Erythroblast (primary cell): ENCODE measurements at regions not wholly inside any gene's neighbourhood (a gene's known extent, or its start where the extent isn't known, plus 50 kb on each side); places are given as distances from the start of the nearest gene placed in this dataset.

ENCODE experiments used
- DNase-seq, 2 experiments: peaks; one replicate each; lab custom pipeline; 2025; lab: John Stamatoyannopoulos, UW
- GATA1 ChIP-seq: IDR thresholded peaks from 2 replicates; pipeline ENCODE4 v1.6.1; 2011; ENCODE audit warnings: low read depth, mild to moderate bottlenecking, control low read depth, low read length, moderate library complexity
- POLR2A ChIP-seq: IDR thresholded peaks from 2 replicates; pipeline ENCODE4 v1.6.1; 2011; ENCODE audit warnings: mild to moderate bottlenecking, low read length

DNA sequence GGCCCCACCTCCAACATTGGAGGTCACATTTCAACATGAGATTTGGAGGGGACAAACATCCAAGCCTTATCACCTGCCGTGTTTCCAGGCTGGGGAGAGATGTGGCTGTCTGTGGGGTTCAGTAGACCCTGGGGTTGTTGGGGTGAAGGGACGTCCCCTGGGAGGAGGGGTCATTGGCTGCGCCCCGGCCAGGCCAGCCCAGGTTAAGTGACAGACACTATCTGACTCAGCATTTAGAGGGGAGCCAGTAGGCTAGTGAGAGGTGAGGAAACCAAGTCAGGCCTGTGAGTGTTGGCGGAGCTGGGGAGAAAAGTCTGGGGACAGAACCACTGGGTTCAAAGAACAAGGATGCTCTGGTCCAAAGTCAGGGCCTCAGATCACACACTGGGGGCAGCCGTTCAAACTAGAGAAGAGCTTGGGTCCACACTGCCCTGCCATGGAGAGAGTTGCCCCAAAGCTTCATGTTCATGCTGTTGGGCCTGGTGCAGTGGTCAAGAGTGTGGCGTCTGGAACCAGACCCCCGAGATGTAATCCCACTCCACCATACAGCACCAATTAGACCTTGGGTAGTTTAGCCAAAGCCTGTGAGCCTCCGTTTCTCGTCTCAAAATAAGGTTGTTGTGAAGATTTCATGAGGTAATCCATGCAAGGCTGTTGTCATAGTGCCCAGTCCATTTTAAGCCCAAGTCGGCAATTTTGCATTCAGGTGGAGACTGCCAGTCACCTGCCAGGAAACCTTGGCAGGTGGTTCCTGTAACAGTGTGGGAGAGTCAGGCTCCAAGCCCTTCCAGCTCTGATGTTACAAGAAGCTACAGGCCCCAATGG, 1289.6 kb downstream of the TBC1D22A start:
- no peak for TF ChIP-seq GATA1
- TF ChIP-seq POLR2A, result no peak
- no peak for DNase-seq

DNA sequence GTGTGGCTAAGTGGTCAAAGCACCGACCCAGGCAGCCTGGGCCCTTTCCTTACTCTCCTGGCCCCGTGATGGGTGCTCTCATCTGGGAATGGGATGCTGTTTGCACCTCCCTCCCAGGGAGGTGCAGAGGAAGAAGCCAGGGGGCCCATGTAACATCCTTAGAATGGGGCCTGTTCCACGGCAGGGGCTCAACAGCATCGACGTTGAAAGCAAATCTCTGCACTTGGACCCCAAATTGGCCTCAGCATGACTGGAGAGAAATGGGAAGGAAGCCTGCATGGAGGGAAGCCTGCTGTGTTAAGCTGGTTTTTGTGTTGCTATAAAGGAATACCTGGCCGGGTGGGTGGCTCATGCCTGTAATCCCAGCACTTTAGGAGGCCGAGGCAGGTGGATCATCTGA, 1288.4 kb downstream of the TBC1D22A start:
- no peak for DNase-seq
- TF ChIP-seq GATA1 (no peak), POLR2A (no peak)

DNA sequence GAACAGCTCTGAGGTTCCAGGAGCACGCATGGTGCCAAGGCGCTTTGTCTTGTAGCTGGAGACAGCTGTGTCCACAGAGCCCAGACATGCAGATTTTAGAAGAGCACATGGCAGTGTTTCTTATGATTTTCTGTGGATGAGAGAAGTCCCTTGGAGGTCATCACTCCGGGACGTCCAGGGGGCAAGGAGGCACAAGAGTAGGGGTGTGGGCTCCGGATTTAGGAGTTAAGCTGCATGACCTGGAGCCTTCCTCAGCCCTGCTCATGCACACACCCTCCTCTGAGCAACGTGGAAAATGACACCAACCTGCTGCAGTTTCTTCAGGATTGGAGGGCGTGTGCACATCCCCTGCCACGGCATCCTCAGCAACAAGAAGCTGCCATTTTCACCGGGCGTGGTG, 1286.7 kb downstream of the TBC1D22A start:
- no peak for DNase-seq
- TF ChIP-seq POLR2A (no peak), GATA1 (no peak)

DNA sequence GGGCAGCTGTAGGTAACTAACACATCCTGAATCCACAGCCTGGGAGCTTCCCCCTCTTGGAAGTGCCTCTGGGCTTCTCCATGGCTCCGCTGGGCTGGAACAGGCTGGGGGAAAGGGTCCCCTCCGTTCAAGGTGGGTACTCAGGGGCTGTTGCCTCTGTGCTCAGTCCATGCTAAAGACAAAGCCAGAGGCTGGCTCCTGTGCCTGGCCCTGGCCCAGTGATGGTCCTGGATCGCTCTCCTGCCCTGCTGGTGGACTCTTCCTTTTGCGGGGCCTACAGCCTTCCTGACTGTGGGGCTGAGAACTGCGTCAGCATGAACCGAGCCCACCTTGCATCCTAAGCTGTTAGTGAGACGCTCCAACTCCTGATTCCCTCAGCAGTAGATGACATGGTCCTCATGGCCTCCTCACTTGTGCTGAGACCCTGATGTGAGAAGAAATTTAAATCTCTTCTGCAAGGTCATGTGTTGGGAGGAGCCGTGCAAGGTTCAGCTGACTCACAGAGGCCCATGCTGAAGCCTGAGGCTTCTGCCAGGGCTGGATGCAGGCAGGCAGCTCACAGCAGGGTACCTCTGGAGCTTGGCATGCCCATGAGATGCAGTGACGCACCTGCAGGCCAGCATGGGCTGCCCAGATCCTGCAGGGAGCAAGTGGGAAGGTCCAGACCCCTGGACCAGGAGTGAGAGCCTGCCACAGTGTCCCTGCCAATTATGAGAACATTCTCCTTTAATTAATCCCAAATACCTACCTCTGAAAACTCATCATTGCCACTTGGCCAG, 1285.5 kb downstream of the TBC1D22A start:
- TF ChIP-seq POLR2A (no peak), GATA1 (no peak)

GRCh38 chr22:48045369-48045768, 1282.9 kb downstream of the TBC1D22A start:
- DNase-seq, result no peak
- TF ChIP-seq POLR2A (no peak), GATA1 (no peak)

More for the DNA sequence above, 1285.5 kb downstream of the TBC1D22A start:
- DNase-seq, result no peak

GRCh38 chr22:48044487-48045060, 1282.1 kb downstream of the TBC1D22A start:
- no peak for DNase-seq
- TF ChIP-seq GATA1 (no peak), POLR2A (no peak)

DNA sequence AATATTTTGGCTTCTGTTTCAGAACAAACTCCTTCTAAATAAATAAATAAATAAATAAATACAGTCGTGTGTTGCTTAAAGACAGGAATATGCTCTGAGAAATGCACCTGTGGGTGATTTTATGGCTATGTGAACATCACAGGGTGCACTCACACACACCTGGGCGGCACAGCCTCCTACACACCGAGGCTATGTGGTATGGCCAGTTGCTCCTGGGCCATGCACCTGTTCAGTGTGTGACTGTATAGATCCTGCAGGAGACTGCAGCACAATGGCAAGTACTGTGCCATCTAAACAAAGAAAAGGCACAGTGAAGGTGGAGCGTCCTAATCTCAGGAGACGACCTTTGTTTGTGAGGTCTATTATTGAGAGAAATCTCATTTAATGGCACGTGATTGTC, 1281.1 kb downstream of the TBC1D22A start:
- TF ChIP-seq POLR2A, result no peak
- no peak for DNase-seq

GRCh38 chr22:48042621-48043395, 1280.4 kb downstream of the TBC1D22A start:
- DNase-seq, result no peak
- TF ChIP-seq GATA1 (no peak), POLR2A (no peak)

DNA sequence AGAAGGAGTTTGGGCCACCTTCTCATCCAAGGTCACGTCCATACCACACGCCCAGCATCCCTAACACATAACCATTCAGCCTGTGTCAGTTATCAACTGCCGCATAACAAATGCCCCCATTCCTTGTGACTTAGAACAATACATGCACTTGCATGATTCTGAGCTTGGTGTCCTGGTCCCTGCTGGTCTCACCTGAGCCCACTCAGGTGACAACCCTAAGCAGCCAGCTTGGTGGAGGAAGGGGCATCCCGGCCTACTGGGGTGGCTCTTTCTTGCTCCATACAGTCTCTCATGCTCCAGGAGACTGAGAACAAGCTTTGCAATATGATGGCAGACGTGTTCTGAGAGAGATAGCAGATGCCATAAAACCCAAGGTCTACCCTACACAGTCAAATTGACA, 1276.9 kb downstream of the TBC1D22A start:
- TF ChIP-seq GATA1 (no peak), POLR2A (no peak)
- no peak for DNase-seq

GRCh38 chr22:48037618-48038017, 1275.2 kb downstream of the TBC1D22A start:
- no peak for TF ChIP-seq POLR2A
- no peak for TF ChIP-seq GATA1

DNA sequence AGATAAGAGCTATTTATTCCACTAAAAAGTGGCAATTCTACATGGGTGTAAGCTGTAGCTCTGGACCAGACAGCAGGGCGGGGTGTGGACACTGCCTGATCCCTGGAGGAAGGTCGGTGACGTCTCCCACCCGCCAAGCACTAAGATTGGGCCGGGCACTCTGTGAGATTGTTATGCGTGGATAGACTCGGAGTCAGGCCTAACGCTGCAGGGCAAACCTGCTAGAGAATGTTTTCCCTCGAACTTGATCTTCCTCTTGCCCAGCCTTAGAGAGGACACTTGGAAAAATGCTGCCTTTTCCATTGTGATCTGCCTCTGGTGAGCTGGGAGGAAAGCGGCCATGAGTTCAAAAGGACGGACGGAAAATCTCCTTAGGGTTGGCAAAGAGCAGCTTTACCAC, 1273.4 kb downstream of the TBC1D22A start:
- TF ChIP-seq POLR2A (no peak), GATA1 (no peak)
- no peak for DNase-seq

More at GRCh38 chr22:48037618-48038017, 1275.2 kb downstream of the TBC1D22A start:
- no peak for DNase-seq

- DNase-seq, result no peak
- TF ChIP-seq GATA1, result no peak
- no peak for TF ChIP-seq POLR2A
Observed at GRCh38 chr22:48031589-48031988, 1269.1 kb downstream of the TBC1D22A start.

DNA sequence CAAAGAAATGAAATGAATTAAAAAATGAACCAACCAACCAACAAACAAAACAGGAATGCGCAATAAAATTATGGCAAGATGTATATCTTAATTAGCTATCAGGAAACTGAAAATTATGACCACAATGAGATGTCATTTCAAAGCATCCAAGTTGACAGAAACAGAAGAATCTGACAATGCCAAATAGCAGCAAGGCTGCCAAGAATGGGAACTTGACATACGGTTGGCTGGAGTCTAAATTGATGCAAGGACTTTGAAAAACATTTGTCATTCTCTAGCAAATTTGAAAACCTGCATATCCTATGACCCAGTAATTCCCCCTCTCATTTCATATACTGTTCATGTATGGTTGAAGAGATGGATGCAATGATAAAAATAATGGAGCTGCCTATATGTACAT, 1262.6 kb downstream of the TBC1D22A start:
- TF ChIP-seq GATA1 (no peak), POLR2A (no peak)
- DNase-seq, result no peak
